Nucleus accumbens (tissue), 56 donors: ENCODE measurements at regions not wholly inside any gene's neighbourhood (a gene's known extent, or its start where the extent isn't known, plus 50 kb on each side); places are given as distances from the start of the nearest gene placed in this dataset.
"Not testable (repeated sequence)": the region's sequence is repeated elsewhere in the genome, so short reads cannot be mapped to it uniquely, and the experiment has no call there.

Experiments used
- DNase-seq, 56 donors: peaks; one replicate each; lab custom pipeline; 2025; lab: John Stamatoyannopoulos, UW

DNA sequence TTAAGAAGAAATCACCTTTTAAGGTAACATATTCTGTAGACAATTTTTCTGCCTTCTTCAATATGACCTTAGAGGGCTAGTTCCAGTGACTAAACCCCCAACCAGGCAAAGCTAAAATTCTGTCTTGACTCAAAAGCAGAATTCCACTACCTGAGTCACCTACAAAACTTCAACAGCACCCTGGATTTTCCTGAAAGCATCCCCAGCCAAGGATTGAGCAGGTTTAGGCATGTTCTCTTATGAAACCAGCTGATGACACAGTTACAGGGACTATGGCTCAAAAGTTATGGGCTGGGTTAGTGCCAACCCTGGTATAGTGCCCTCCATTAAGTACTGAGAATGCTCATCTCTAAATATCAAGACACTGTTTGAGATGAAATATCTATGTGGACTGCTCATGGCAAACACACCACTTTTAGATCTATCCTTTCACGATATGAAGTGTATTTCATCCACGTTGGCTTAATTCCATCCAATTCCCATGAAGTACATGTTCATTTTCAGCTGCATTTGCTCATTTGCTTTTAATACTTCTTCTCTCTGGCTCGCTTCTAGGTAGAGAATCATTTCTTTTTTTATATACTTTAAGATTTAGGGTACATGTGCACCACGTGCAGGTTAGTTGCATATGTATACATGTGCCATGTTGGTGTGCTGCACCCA is 53.6 kb upstream of the TNFAIP3 start:
- DNase-seq, result no peak

DNA sequence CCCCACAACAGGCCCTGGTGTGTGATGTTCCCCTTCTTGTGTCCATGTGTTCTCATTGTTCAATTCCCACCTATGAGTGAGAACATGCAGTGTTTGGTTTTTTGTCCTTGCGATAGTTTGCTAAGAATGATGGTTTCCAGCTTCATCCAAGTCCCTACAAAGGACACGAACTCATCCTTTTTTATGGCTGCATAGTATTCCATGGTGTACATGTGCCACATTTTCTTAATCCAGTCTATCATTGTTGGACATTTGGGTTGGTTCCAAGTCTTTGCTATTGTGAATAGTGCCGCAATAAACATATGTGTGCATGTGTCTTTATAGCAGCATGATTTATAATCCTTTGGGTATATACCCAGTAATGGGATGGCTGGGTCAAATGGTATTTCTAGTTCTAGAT is 53.0 kb upstream of the TNFAIP3 start:
- not testable (repeated sequence) for DNase-seq

DNA sequence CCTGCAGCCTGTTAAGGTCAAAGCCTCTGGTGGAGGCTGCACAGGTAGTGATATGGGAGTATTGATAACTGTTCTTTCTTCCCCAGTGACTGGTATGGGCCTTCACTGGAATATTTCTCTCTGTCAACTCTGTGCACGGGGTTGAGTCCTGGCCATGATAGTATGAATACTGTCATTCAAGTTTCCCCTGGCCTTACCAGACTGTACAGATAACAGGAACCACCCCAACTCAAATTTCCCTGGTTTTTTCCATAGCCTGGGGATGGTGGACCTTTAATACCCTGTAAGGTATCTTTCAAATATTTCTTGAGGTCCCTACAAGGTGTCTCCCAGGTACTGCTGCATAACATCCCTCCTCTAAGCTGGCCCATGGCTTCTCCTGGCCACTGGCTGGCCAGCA is 51.4 kb upstream of the TNFAIP3 start:
- no peak for DNase-seq

DNA sequence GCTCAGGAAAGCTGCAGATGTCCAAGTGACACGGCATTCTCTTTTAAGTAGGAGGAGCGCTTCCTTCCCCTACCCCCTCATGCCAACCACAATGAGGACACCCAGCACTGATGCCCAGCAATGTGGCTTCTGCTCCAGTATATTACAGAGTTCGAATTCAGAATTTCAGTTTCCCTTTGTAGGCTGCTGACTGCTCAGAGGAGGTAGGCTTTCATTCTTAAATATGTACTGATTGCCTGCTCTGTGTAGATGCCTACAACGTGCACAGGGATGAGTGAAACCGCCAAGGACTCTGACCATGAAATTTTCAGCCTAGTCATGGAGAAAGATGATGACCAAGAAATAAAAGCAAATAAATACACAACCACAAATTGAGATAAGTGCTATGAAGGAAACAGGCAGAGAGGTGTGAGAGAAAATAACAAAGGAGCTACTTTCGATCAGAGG is 50.9 kb upstream of the TNFAIP3 start:
- no peak for DNase-seq

DNA sequence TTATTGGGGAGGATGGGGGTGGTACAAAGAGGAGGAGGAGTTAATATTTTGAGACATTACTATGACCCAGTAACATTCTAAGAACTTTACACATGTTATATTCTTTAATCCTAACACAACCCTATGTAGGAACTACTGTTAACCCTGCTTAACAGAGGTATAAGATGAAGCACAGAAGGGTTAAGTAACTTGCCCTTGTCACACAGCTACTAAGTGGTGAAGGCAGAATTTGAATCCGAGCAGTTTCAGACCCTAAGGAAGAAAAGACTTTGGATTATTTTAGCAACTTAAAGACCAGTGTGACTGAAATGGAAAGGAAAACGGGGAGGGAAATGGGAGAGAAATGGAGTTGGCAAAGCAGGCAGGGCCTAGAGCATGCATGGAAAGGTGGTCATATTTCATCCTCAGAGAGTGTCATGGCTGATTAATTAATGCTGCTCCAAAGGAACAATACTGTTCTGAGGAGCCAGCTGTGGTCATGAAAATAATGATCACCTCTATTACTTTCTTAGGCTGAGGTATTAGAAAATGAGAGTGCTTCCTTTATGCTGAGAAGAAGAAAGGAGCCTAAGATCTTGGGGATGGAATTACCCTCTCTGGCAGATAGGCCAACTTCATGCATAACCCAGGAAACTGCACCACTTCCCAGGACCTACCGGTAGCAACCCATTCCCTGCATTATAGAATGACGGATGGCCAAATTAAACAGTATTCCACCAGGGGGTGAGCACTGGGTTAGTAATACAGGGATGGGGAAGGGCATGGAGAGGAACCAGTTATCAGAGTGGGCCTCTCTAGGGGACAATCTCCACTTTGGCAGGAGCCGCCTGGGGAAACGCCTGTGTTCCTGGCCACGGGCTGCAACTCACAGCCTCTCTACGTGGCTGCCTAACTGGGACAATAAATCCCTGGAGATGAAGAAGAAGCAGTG is 50.1 kb upstream of the TNFAIP3 start:
- no peak for DNase-seq
